BJ (cell line): ENCODE measurements at regions not wholly inside any gene's neighbourhood (a gene's known extent, or its start where the extent isn't known, plus 50 kb on each side); places are given as distances from the start of the nearest gene placed in this dataset.
"Not testable (repeated sequence)": the region's sequence is repeated elsewhere in the genome, so short reads cannot be mapped to it uniquely, and the experiment has no call there.

ENCODE experiments used
- CTCF ChIA-PET: fragments of 350-600 bp; formaldehyde crosslinking; extraction: SDS; loops from one replicate; lab custom pipeline; 2021; ENCODE audit warnings: antibody characterized with exemption, inconsistent platforms; lab: Yijun Ruan, JAX
- POLR2A ChIA-PET: fragments of 300-600 bp; sonication (Branson Sonifier 250); formaldehyde crosslinking; extraction: SDS; loops from one replicate; lab custom pipeline; 2021; ENCODE audit warnings: antibody characterized with exemption; lab: Charles Lee
- DNase-seq: peaks from one replicate; pipeline ENCODE4 v3.0.0-alpha.2; 2011; ENCODE audit warnings: low read depth
- H3K27me3 ChIP-seq: 2 replicates; pipeline ENCODE4 v1.6.0; 2011; ENCODE audit warnings: low read length; ENCODE audit not compliant: control insufficient read depth, insufficient read depth
- H3K36me3 ChIP-seq: 2 replicates; pipeline ENCODE4 v1.5.1; 2011; ENCODE audit warnings: low read length; ENCODE audit not compliant: control insufficient read depth, insufficient read depth
- H3K4me3 ChIP-seq: 2 replicates; pipeline ENCODE4 v1.5.1; 2011; ENCODE audit warnings: low read depth, mild to moderate bottlenecking, control low read depth, low read length
- CTCF ChIP-seq: IDR thresholded peaks from 2 replicates; pipeline ENCODE4 v1.5.1; 2011; ENCODE audit warnings: low read depth, mild to moderate bottlenecking, control low read depth, inconsistent platforms, low read length, moderate library complexity; ENCODE audit not compliant: insufficient read depth

- Histone ChIP-seq H3K36me3 (no peaks in the 10 kb centered on the region), H3K27me3 (peaks cover 3% of the 10 kb centered on the region; the same call in 1 of the 2 replicates), H3K4me3 (no peak overlapping the region)
- DNase-seq, result no peak
- no peak for TF ChIP-seq CTCF
- POLR2A ChIA-PET, result no interaction called here
- CTCF ChIA-PET, result interaction anchor here (0.8 kb wide), 1 partner anchor 29 kb away, joined by 3 read pairs; no protein-coding TSS in a partner anchor
Observed at GRCh38 chr3:194949592-194949991, 263.9 kb downstream of the FAM43A start.

GRCh38 chr3:194950906-194951628 is 265.4 kb downstream of the FAM43A start:
- Histone ChIP-seq H3K27me3 (peaks cover 3% of the 10 kb centered on the region; the same call in 1 of the 2 replicates), H3K36me3 (no peaks in the 10 kb centered on the region), H3K4me3 (no peak overlapping the region)
- ChIA-PET CTCF (interaction anchor here (3.1 kb wide), 1 partner anchor 280 kb away, joined by 7 read pairs; the partner anchor contains the start of gene LSG1), POLR2A (no interaction called here)
- TF ChIP-seq CTCF, result no peak
- DNase-seq, result no peak

GRCh38 chr3:194951629-194951920 is 265.9 kb downstream of the FAM43A start:
- H3K4me3 ChIP-seq, H3K27me3 ChIP-seq, DNase-seq, POLR2A ChIA-PET, H3K36me3 ChIP-seq: not testable (repeated sequence)
- CTCF ChIA-PET, result interaction anchor here (3.1 kb wide), 1 partner anchor 280 kb away, joined by 7 read pairs; the partner anchor contains the start of gene LSG1

- no peak for TF ChIP-seq CTCF
- POLR2A ChIA-PET, result no interaction called here
- H3K4me3 ChIP-seq, result no peak overlapping the region
- CTCF ChIA-PET, result interaction anchor here (0.6 to 3.1 kb wide), 2 partner anchors 147 to 281 kb away, joined by 3 to 7 read pairs; partner anchors contain the start of gene LSG1
- no peaks in the 10 kb centered on the region for H3K36me3 ChIP-seq
- peaks cover 3% of the 10 kb centered on the region; the same call in 1 of the 2 replicates for H3K27me3 ChIP-seq
- no peak for DNase-seq
Observed at GRCh38 chr3:194951931-194952582, 266.4 kb downstream of the FAM43A start.

GRCh38 chr3:194952841-194953241 is 267.2 kb downstream of the FAM43A start:
- ChIA-PET POLR2A (no interaction called here), CTCF (interaction anchor here (0.6 to 3.1 kb wide), 3 partner anchors 147 to 282 kb away, joined by 3 to 7 read pairs (median 5); partner anchors contain the start of gene LSG1)
- no peak overlapping the region for H3K4me3 ChIP-seq
- no peaks in the 10 kb centered on the region for H3K36me3 ChIP-seq
- peaks cover 3% of the 10 kb centered on the region; the same call in 1 of the 2 replicates for H3K27me3 ChIP-seq
- DNase-seq, result no peak
- TF ChIP-seq CTCF, result no peak
